ENCODE measurements at regions not wholly inside any gene's neighbourhood (a gene's known extent, or its start where the extent isn't known, plus 50 kb on each side); places are given as distances from the start of the nearest gene placed in this dataset.

- no peak for DNase-seq (ENCODE audit: low spot score)
- TF ChIP-seq ZNF281 (CRISPR knock-in tag; IDR thresholded peaks at IDR 0.05) (no peak), JAZF1 (CRISPR knock-in tag; IDR thresholded peaks at IDR 0.05) (no peak), ZNF423 (CRISPR knock-in tag; IDR thresholded peaks at IDR 0.05) (no peak), CREM (CRISPR knock-in tag; IDR thresholded peaks at IDR 0.05) (no peak), ZNF232 (CRISPR knock-in tag; IDR thresholded peaks at IDR 0.05) (no peak), SMAD4 (CRISPR knock-in tag; IDR thresholded peaks at IDR 0.05) (no peak), ZNF425 (CRISPR knock-in tag; conservative IDR thresholded peaks at IDR 0.05) (no peak), ZNF219 (CRISPR knock-in tag; IDR thresholded peaks at IDR 0.05; ENCODE audit: borderline replicate concordance) (no peak), ATF6 (CRISPR knock-in tag; IDR thresholded peaks at IDR 0.05) (no peak), JUN (CRISPR knock-in tag; IDR thresholded peaks at IDR 0.05) (no peak), STAT6 (CRISPR knock-in tag; conservative IDR thresholded peaks at IDR 0.05; ENCODE audit: low read depth) (no peak), ZSCAN18 (CRISPR knock-in tag; IDR thresholded peaks at IDR 0.05) (no peak), GRHL2 (CRISPR knock-in tag; IDR thresholded peaks at IDR 0.05; ENCODE audit: insufficient replicate concordance, severe bottlenecking) (no peak), PRDM15 (CRISPR knock-in tag; IDR thresholded peaks at IDR 0.05) (no peak)
- TF ChIP-seq, protein P1, sequence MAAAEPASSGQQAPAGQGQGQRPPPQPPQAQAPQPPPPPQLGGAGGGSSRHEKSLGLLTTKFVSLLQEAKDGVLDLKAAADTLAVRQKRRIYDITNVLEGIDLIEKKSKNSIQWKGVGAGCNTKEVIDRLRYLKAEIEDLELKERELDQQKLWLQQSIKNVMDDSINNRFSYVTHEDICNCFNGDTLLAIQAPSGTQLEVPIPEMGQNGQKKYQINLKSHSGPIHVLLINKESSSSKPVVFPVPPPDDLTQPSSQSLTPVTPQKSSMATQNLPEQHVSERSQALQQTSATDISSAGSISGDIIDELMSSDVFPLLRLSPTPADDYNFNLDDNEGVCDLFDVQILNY (CRISPR knock-in tag; IDR thresholded peaks at IDR 0.05), result no peak
- TF ChIP-seq, protein P2, sequence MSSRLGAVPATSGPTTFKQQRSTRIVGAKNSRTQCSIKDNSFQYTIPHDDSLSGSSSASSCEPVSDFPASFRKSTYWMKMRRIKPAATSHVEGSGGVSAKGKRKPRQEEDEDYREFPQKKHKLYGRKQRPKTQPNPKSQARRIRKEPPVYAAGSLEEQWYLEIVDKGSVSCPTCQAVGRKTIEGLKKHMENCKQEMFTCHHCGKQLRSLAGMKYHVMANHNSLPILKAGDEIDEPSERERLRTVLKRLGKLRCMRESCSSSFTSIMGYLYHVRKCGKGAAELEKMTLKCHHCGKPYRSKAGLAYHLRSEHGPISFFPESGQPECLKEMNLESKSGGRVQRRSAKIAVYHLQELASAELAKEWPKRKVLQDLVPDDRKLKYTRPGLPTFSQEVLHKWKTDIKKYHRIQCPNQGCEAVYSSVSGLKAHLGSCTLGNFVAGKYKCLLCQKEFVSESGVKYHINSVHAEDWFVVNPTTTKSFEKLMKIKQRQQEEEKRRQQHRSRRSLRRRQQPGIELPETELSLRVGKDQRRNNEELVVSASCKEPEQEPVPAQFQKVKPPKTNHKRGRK (CRISPR knock-in tag; IDR thresholded peaks at IDR 0.05; ENCODE audit: borderline replicate concordance), result no peak
- TF ChIP-seq, protein P3, sequence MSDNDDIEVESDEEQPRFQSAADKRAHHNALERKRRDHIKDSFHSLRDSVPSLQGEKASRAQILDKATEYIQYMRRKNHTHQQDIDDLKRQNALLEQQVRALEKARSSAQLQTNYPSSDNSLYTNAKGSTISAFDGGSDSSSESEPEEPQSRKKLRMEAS (CRISPR knock-in tag; IDR thresholded peaks at IDR 0.05), result no peak
- TF ChIP-seq, protein P4, sequence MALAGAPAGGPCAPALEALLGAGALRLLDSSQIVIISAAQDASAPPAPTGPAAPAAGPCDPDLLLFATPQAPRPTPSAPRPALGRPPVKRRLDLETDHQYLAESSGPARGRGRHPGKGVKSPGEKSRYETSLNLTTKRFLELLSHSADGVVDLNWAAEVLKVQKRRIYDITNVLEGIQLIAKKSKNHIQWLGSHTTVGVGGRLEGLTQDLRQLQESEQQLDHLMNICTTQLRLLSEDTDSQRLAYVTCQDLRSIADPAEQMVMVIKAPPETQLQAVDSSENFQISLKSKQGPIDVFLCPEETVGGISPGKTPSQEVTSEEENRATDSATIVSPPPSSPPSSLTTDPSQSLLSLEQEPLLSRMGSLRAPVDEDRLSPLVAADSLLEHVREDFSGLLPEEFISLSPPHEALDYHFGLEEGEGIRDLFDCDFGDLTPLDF (CRISPR knock-in tag; IDR thresholded peaks at IDR 0.05), result no peak
- Mint-ChIP-seq H3K9me3 (no peaks in the 10 kb centered on the region), H3K27ac (no peak overlapping the region), H3K27me3 (ENCODE audit: low read depth) (peaks cover 34% of the 10 kb centered on the region), H3K4me3 (no peak overlapping the region), H3K4me1 (peaks cover 12% of the 10 kb centered on the region), H3K36me3 (no peaks in the 10 kb centered on the region)
- ChIA-PET POLR2A (interaction anchor here (1.5 kb wide), 1 partner anchor 20 kb away, joined by 3 read pairs; no protein-coding TSS in a partner anchor), CTCF (interaction anchor here (1.7 kb wide), 1 partner anchor 213 kb away, joined by 8 read pairs; no protein-coding TSS in a partner anchor)
- ATAC-seq, result no peak
These were observed 210.3 kb downstream of the FOXA2 start for GRCh38 chr20:22374066-22374465.
